ENCODE measurements at regions not wholly inside any gene's neighbourhood (a gene's known extent, or its start where the extent isn't known, plus 50 kb on each side); places are given as distances from the start of the nearest gene placed in this dataset.
"Not testable (repeated sequence)": the region's sequence is repeated elsewhere in the genome, so short reads cannot be mapped to it uniquely, and the experiment has no call there.

GRCh38 chr22:26970809-26971394 is 313.5 kb downstream of the MIAT start:
- DNase-seq (ENCODE audit: low read depth), result no peak

GRCh38 chr22:26972286-26972685 is 314.9 kb downstream of the MIAT start:
- DNase-seq (ENCODE audit: low read depth), result peak; percentile 76

- DNase-seq (ENCODE audit: low read depth), result not testable (repeated sequence)
Observed at GRCh38 chr22:26972915-26973314, 315.5 kb downstream of the MIAT start.

- DNase-seq (ENCODE audit: low read depth), result no peak
Observed at GRCh38 chr22:26974034-26974433, 316.6 kb downstream of the MIAT start.

- DNase-seq (ENCODE audit: low read depth), result peak; percentile 44
Observed at GRCh38 chr22:26974914-26975803, 317.8 kb downstream of the MIAT start.

GRCh38 chr22:26975865-26976264 is 318.5 kb downstream of the MIAT start:
- no peak for DNase-seq (ENCODE audit: low read depth)

GRCh38 chr22:26977741-26978376 is 320.5 kb downstream of the MIAT start:
- no peak for DNase-seq (ENCODE audit: low read depth)

- no peak for DNase-seq (ENCODE audit: low read depth)
Observed at GRCh38 chr22:26979294-26979693, 321.9 kb downstream of the MIAT start.

- no peak for DNase-seq (ENCODE audit: low read depth)
Observed at GRCh38 chr22:26981111-26981510, 323.7 kb downstream of the MIAT start.

- no peak for DNase-seq (ENCODE audit: low read depth)
Observed at GRCh38 chr22:26981541-26981940, 324.2 kb downstream of the MIAT start.

GRCh38 chr22:26983311-26983710 is 325.9 kb downstream of the MIAT start:
- DNase-seq (ENCODE audit: low read depth), result no peak

- DNase-seq (ENCODE audit: low read depth), result no peak
Observed at GRCh38 chr22:26985206-26985605, 327.8 kb downstream of the MIAT start.

- DNase-seq (ENCODE audit: low read depth), result no peak
Observed at GRCh38 chr22:26985931-26986782, 328.8 kb downstream of the MIAT start.

- no peak for DNase-seq (ENCODE audit: low read depth)
Observed at GRCh38 chr22:26986884-26987283, 329.5 kb downstream of the MIAT start.

- no peak for DNase-seq (ENCODE audit: low read depth)
Observed at GRCh38 chr22:26990503-26991189, 333.3 kb downstream of the MIAT start.

- DNase-seq (ENCODE audit: low read depth), result no peak
Observed at GRCh38 chr22:26992556-26992955, 335.2 kb downstream of the MIAT start.

- no peak for DNase-seq (ENCODE audit: low read depth)
Observed at GRCh38 chr22:26993886-26994285, 336.5 kb downstream of the MIAT start.

- no peak for DNase-seq (ENCODE audit: low read depth)
Observed at GRCh38 chr22:26994801-26995200, 337.4 kb downstream of the MIAT start.

- DNase-seq (ENCODE audit: low read depth), result no peak
Observed at GRCh38 chr22:26995235-26995634, 337.8 kb downstream of the MIAT start.

GRCh38 chr22:26996154-26996553 is 338.8 kb downstream of the MIAT start:
- no peak for DNase-seq (ENCODE audit: low read depth)

- no peak for DNase-seq (ENCODE audit: low read depth)
Observed at GRCh38 chr22:26998129-26998528, 340.7 kb downstream of the MIAT start.

Data from Daoy (cell line).